NCI-H510A treated with DMSO at 0.1 percent for 48 hours (cell line): ENCODE measurements at regions not wholly inside any gene's neighbourhood (a gene's known extent, or its start where the extent isn't known, plus 50 kb on each side); places are given as distances from the start of the nearest gene placed in this dataset.
"Not testable (repeated sequence)": the region's sequence is repeated elsewhere in the genome, so short reads cannot be mapped to it uniquely, and the experiment has no call there.

ENCODE experiments used
- DNase-seq: peaks from one replicate; lab custom pipeline; 2025; lab: John Stamatoyannopoulos, UW

GRCh38 chrX:117680286-117680685, 436.3 kb downstream of the KLHL13 start:
- no peak for DNase-seq

DNA sequence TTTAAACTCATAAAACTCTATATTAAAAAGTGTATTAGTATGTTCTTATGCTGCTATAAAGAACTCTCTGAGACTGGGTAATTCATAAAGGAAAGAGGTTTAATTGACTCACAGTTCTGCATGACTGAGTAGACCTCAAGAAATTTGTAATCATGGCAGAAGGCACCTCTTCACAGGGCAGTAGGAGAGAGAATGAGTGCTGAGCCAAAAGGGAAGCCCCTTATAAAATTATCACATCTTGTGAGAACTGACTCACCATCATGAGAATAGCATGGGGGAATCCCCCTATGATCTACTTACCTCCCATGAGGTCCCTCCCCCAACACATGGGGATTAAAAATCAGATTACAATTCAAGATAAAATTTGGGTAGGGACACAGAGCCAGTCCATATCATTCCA, 463.2 kb downstream of the KLHL13 start:
- no peak for DNase-seq

DNA sequence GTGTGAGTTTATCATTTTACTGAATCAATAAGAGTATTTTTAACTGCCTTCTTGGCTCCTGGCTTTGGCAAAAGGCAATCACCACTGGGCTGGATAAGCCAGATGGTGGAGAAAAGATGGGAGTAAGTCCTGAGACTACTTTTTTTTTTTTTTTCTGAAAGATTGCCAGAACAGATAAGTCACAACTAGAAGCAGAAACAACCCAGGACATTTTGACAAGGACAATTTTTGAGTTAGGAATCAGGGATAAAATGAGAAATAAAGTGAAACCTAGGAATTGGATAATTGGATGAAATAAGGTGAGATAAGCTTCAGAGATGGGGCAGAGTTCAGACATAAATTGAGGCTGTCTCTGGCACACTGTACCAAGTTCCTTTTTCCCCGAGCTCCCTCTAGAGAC, 471.0 kb downstream of the KLHL13 start:
- DNase-seq = no peak

DNA sequence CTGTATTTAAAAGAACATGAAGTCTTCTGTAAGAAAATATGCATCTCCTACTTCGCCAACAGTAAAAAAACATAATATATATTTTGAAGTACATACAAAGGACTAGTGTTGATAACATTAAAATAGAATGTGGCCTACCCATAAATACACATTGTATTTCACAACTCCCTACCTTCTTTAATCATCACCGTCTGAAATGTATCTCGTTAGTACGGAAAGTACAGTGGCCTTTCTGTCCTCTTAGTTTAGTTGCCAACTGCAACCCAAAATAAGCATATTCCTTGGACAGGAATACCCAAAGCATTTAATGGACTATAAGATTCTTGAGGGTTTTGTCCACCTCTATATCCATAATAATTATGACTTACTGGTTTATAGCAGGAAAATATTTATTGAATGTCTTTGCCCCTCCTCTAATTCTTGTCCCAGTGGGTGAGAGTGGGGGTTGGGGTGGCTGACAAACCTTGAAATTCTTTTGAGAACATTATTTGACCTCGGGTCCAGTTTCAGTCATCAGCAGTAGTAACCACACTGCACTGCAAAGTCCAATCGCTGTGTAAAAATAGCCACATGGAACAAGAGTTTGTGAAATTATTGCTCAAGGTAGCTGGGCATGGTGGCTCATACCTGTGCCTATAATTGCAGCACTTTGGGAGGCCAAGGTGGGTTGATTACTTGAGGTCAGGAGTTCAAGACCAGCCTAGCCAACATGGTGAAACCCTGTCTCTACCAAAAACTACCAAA, 474.5 kb downstream of the KLHL13 start:
- no peak for DNase-seq

GRCh38 chrX:117636826-117637225, 479.8 kb downstream of the KLHL13 start:
- DNase-seq = no peak

GRCh38 chrX:117633277-117633676, 483.3 kb downstream of the KLHL13 start:
- no peak for DNase-seq

DNA sequence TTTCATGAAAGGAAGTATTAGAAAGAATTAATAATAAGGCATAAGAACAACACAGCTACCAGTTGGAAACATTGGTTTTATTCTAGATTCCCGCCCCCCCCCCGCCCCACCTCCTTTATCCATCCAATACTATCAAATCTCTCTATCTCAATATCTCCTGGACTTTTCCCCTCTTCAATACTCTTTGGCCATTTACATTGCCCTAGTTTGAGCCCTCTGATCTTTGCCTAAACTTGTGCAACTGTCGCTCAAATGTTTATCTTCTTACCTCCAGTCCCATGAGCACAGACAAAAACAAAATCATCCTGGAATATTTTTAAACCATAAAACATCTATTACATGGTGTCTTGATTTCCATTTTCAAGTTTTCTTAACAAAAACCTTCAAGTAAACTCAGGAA, 488.2 kb downstream of the KLHL13 start:
- DNase-seq = no peak

DNA sequence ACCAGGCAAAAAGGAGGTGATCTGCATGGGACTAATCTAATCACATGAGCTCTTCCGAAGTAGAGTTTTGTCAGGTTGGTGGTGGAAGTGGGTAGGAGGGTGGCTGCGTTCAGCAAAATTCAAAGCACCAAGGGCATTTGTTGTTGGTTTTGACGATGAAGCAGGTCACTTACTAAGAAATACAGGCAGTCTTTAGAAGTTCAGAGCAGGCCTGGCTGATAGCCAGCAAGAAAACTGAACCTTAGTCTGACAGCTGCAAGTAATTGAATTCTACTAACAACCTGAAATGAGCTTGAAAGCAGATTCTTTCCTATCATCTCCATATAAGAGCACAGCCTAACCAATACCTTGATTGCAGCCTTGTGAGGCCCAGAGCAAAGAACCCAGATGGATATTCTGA, 505.8 kb downstream of the KLHL13 start:
- DNase-seq = no peak

GRCh38 chrX:117610049-117610448, 506.6 kb downstream of the KLHL13 start:
- DNase-seq = no peak

GRCh38 chrX:117607561-117607960, 509.0 kb downstream of the KLHL13 start:
- no peak for DNase-seq

DNA sequence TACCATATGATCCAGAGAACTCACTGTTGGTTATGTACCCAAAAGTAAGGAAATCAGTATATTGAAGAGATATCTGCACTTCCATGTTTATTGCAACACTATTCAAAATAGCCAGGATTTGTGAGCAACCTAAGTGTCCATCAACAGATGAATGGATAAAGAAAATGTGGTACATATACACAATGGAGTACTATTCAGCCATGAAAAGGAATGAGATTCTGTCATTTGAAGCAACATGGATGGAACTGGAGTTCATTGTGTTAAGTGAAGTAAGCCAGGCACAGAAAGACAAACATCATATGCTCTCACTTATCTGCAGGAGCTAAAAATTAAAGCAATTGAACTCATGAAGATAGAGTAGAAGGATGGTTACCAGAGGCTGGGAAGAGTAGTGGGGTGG, 510.5 kb downstream of the KLHL13 start:
- DNase-seq = not testable (repeated sequence)

- no peak for DNase-seq
These were observed 546.5 kb downstream of the KLHL13 start for GRCh38 chrX:117570160-117570559.

GRCh38 chrX:117568238-117568637, 548.4 kb downstream of the KLHL13 start:
- DNase-seq = no peak

- DNase-seq = no peak
These were observed 572.7 kb downstream of the KLHL13 start for GRCh38 chrX:117543885-117544284.

- DNase-seq = no peak
These were observed 577.6 kb downstream of the KLHL13 start for GRCh38 chrX:117539090-117539418.

DNA sequence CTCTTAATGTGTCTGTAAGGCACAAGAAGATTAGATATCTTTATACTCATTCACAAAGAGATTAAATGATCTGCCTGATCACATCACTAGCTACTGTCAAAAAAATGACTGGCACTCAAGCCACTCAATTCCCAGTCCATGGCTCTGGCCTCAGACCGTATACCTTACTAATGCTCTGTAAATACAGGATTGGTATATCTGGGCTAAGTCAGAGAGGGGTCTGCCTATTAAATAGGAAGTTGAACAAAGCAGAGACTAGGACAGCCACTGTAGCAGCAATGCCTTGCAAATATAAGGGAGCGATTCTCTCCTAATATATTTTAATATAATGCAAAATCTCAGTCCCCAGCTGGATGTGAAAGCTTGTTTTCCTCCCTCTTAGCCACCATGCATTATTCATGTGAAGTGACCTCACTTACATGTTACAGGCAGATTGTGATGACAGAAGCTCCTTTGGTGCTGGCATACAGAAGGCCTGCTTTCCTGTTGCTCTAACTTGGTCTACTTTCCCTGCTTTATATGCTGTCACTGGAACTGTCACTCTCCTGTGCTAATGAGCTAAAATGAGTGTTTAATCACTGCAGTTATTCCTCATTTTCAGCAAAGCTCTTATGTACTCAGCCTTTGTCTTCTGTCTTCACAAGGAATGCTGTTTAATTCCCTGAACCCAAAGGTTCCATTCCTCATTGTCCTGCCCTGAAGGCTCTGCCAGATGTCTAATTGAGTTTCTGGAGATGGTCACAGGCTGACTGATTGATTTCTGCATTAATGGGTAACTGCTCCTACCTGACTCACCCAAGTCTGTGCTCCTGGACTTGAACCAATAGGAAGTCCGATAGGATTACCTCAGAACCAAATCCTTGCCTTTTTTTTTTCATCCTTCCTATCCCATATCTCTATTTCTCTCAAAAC, 578.2 kb downstream of the KLHL13 start:
- no peak for DNase-seq

DNA sequence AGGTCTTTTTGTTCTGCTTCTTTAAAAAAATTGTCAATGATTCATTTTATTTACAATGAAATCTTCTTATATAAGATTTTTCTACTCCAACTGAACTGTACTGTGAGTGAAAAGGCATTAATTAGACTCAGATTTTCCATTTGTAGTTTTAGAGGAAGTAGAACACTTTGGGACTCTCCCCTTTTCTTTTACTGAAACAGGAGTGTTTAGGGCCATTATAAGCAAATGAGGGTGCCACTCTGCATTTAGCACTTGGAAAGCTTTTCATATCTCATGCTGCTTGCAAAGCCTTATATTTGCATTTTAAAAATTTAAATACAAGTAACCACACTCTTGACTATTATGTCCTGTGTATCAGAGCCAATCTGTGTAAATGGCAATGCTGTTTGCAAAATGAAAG, 584.3 kb downstream of the KLHL13 start:
- DNase-seq = no peak

DNA sequence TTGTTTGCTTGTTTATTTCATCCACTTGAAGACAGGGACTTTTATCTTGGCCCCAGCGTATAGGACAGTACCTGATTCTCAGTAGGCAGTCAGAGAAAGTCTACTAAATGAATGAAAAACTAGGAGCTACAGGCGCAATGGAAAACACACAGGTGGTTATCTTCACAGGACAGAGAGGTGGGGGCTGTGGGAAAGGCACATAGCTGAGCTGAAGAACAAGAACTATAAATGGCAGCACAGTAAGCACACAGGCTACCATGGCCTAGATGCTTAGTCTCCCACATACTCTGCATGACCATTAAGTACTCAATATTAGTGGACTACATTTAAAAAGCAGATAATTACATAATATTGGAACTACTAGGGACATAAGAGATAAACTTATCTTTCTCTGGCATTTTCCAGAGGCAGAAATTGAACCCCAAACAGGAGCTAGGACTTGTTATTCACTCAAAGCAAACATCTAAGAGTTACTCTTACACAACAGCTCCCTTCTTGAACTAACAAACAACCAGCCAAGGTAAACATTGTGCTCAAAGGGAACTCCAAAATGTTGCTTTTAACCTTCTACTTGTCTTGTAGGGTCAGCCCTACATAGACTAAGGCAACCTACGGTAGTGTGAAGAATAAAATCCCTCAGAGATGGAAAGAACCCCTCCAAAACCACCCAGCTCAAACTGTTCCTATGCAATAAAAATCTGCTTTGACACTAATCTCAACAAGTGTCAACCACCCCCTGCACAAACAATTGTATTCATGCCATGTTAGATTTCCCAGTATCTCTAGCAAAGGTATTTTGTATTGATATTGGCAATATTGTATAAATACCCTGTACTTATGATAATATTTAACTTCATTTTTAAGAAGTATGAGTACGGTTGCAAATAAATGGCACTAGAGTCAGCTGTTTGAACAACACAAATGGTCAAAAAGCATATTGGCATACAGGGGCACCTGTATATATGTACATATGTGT, 593.6 kb downstream of the KLHL13 start:
- DNase-seq = no peak

- DNase-seq = no peak
These were observed 598.6 kb downstream of the KLHL13 start for GRCh38 chrX:117517994-117518393.

DNA sequence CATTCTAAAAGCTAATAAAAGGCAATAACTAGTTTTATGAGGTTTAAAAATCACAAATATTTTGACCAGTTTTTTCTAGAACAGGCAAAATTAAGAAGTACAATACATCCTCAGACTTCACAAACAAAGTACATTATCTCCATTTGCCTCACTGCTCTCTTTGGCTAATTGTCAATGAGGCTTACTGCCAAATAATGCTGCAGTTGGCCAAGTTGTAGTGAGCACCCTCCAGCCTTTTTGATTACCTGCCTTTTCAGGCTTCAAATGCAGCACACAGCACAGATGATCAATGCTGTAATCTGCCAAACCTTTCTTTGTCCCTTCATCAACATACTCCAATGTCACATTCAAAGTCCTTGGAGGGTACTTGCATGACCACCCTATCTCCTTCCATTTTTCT, 605.2 kb downstream of the KLHL13 start:
- DNase-seq = no peak

- DNase-seq = peak; percentile 7
These were observed 606.2 kb downstream of the KLHL13 start for GRCh38 chrX:117510453-117510852.

DNA sequence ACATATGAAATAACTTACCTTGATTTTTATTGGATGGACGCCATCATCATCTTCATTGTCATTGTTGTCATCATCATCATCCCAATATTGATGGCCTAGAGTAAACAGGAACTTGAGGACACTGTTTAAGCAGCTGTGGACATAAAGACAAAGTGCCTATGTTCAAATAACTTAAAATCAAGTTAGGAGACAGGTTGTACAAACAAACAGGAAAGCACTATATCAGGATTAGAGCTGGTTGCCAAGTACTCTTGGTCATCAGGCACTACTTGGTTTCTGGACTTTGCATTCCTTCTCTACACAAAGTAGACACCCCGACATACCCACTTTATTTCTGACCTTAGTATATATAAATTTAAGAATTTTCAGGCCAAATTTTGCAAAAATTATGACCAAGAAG, 608.6 kb downstream of the KLHL13 start:
- DNase-seq = peak; percentile 57
